ENCODE measurements at regions not wholly inside any gene's neighbourhood (a gene's known extent, or its start where the extent isn't known, plus 50 kb on each side); places are given as distances from the start of the nearest gene placed in this dataset.

DNA sequence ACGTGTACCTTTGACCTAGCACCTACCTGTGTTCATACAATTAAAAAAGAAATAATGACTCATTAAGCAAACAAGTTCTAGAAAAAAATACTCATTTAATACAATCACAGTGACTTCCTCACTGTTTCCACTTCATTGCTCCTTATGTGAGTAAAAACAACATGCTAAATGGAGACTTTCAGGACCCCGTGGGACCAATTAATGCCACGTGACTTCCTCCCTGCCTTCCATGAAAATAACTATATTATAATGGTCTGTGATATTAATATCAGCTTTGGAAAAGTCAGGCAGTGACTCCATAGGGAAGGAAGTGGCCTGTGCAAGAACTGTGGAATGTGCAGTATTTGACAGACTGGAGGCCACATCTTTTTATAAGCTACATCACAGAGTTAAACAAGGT, 337.8 kb downstream of the HLX start:
- TF ChIP-seq, protein P1, sequence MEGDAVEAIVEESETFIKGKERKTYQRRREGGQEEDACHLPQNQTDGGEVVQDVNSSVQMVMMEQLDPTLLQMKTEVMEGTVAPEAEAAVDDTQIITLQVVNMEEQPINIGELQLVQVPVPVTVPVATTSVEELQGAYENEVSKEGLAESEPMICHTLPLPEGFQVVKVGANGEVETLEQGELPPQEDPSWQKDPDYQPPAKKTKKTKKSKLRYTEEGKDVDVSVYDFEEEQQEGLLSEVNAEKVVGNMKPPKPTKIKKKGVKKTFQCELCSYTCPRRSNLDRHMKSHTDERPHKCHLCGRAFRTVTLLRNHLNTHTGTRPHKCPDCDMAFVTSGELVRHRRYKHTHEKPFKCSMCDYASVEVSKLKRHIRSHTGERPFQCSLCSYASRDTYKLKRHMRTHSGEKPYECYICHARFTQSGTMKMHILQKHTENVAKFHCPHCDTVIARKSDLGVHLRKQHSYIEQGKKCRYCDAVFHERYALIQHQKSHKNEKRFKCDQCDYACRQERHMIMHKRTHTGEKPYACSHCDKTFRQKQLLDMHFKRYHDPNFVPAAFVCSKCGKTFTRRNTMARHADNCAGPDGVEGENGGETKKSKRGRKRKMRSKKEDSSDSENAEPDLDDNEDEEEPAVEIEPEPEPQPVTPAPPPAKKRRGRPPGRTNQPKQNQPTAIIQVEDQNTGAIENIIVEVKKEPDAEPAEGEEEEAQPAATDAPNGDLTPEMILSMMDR (IDR thresholded peaks at IDR 0.05; ENCODE audit: extremely low read depth, insufficient read depth, missing control alignments), result no peak
- in situ Hi-C loops (cut with MboI; ENCODE audit: low pct_unique_long_range_greater_than_20kb, low sequenced_read_pairs, unreplicated experiment), result no loop called here
- DNase-seq (ENCODE audit: low spot score), result no peak

DNA sequence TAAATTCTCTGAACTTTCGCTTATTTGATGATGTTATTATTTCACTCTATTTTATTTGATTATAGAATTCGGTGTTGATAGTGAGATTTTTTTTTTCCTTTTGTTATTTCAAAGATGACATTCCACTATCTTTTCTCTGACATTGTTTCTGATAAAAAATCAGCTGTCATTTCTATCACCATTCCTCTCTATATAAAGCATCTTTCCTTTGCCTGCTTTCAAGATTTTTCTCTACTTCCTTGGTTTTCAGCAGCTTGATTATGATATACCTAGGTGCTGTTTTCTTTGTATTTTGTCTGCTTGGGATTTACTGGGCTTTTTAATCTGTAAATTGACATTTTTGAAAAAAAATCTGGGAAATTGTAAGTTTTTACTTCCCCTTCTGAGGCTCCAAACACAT, 344.0 kb downstream of the HLX start:
- no peak for DNase-seq (ENCODE audit: low spot score)
- in situ Hi-C loops (cut with MboI; ENCODE audit: low pct_unique_long_range_greater_than_20kb, low sequenced_read_pairs, unreplicated experiment), result no loop called here
- TF ChIP-seq, protein P1 (IDR thresholded peaks at IDR 0.05; ENCODE audit: extremely low read depth, insufficient read depth, missing control alignments), result no peak

DNA sequence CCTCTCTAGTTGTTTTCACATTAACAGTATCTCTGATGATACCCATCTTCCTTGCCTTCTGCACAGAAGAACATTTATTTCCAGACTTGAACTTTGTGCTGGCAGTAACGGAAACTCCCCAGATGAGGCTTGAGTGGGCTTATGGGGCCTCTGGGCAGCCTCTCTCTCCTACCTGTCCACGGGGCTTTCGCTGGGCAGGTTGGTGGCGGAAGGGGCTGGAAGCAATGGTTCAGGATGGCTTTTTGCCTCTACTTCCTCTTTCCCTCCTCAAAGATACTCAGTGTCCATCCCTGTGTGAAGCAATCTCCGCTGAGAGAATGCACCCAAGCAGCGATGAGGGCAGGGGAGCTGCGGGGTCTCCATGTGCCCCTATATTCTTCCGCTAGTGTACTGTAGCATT, 348.2 kb downstream of the HLX start:
- in situ Hi-C loops (cut with MboI; ENCODE audit: low pct_unique_long_range_greater_than_20kb, low sequenced_read_pairs, unreplicated experiment), result no loop called here
- TF ChIP-seq, protein P1 (IDR thresholded peaks at IDR 0.05; ENCODE audit: extremely low read depth, insufficient read depth, missing control alignments), result no peak
- DNase-seq (ENCODE audit: low spot score), result no peak

DNA sequence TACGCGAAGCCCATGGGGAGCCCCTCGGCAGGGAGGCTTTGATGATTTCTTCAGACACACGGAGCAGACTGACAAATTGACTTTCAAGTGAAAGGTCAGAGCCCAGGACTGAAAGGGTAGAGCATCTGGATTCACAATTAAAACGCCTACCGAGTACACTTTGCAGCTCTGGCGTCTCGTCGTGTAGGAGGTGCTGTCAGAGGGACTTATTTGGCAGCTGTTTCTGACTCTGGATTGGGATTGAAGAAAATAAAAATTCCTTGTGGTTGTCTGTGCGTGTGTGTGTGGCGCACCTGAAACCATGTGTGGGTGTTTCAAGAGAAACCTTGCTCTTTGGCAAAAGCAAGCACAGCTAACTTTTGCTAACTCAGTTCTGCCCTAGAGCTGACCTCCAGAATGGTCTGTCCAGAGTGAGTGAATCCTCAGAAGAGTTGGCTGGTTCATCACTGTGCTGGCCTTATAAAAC, 348.7 kb downstream of the HLX start:
- DNase-seq (ENCODE audit: low spot score), result no peak
- in situ Hi-C loops (cut with MboI; ENCODE audit: low pct_unique_long_range_greater_than_20kb, low sequenced_read_pairs, unreplicated experiment), result no loop called here
- TF ChIP-seq, protein P1 (IDR thresholded peaks at IDR 0.05; ENCODE audit: extremely low read depth, insufficient read depth, missing control alignments), result no peak

DNA sequence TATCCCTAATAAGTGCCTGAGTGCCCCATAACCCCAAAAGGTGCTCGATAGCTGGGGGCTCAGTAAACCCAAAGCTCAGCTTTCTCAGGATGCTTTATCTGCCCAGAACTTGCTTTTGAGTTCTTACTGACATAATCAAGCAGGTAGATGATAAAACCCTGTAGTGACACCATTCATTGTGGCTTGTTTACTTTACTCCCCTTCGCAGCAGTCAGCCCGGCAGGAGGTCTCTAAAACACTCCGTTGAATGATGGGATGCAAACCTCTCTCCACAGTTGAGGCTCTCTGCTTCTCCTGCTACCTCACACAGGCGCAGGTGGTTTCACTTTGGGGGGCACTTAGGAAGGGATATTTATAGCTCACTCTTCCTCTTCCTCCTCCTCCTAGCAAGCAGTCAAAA, 349.4 kb downstream of the HLX start:
- TF ChIP-seq, protein P1 (IDR thresholded peaks at IDR 0.05; ENCODE audit: extremely low read depth, insufficient read depth, missing control alignments), result no peak
- in situ Hi-C loops (cut with MboI; ENCODE audit: low pct_unique_long_range_greater_than_20kb, low sequenced_read_pairs, unreplicated experiment), result no loop called here
- no peak for DNase-seq (ENCODE audit: low spot score)

DNA sequence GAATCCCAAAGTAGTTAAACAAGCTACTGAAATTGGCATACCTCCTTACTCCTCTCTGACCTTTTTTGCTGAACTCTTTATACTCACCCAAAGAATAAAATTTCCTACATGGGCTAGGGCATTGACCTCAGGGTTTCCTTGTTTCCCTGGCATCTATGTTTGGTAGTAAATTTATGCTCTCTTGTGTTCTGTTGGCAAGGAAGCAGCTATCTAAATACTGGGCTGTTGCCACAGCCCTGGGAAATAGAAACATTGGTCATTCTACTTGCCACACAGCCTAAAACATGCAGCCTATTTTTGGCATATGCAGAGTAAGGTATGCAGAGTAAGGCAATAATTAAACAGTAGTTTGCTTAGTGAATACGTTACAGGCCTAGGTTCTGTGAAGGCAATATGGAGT, 351.4 kb downstream of the HLX start:
- in situ Hi-C loops (cut with MboI; ENCODE audit: low pct_unique_long_range_greater_than_20kb, low sequenced_read_pairs, unreplicated experiment), result no loop called here
- no peak for DNase-seq (ENCODE audit: low spot score)
- TF ChIP-seq, protein P1 (IDR thresholded peaks at IDR 0.05; ENCODE audit: extremely low read depth, insufficient read depth, missing control alignments), result no peak

DNA sequence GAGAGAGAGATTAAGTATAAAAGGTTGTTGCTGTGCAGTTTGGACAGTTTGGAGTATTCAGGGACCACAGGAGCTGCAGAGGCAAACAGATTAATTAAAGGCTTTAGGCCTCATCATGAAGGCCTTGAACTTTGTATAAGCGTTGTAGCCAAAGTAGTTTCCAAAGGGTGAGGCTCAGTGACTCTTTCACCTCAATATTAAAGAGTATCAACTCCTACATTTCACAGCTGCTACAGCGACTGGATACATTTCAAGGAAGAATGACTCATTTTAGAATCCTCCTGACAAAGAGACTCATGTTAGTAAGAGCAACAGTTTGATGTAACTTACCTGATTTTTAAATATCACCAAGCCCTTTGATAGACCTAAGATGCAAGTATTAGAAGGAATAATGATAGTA, 355.5 kb downstream of the HLX start:
- in situ Hi-C loops (cut with MboI; ENCODE audit: low pct_unique_long_range_greater_than_20kb, low sequenced_read_pairs, unreplicated experiment), result no loop called here
- TF ChIP-seq, protein P1 (IDR thresholded peaks at IDR 0.05; ENCODE audit: extremely low read depth, insufficient read depth, missing control alignments), result no peak
- no peak for DNase-seq (ENCODE audit: low spot score)
